Fibroblast of the aortic adventitia (primary cell): ENCODE measurements at regions not wholly inside any gene's neighbourhood (a gene's known extent, or its start where the extent isn't known, plus 50 kb on each side); places are given as distances from the start of the nearest gene placed in this dataset.
A peak's percentile ranks its signal among the peaks of the same experiment; 100 is the strongest.

Source experiments
- DNase-seq: peaks from one replicate; pipeline ENCODE4 v3.0.0-alpha.2; 2010; ENCODE audit warnings: low read depth
- H3K4me3 ChIP-seq: 2 replicates; pipeline ENCODE4 v1.5.1; 2011; ENCODE audit warnings: low read depth, mild to moderate bottlenecking, control low read depth, low read length, moderate library complexity
- CTCF ChIP-seq: IDR thresholded peaks from 2 replicates; pipeline ENCODE4 v1.5.1; 2011; ENCODE audit warnings: mild to moderate bottlenecking, low read length, control low read depth, inconsistent platforms; ENCODE audit not compliant: insufficient read depth

DNA sequence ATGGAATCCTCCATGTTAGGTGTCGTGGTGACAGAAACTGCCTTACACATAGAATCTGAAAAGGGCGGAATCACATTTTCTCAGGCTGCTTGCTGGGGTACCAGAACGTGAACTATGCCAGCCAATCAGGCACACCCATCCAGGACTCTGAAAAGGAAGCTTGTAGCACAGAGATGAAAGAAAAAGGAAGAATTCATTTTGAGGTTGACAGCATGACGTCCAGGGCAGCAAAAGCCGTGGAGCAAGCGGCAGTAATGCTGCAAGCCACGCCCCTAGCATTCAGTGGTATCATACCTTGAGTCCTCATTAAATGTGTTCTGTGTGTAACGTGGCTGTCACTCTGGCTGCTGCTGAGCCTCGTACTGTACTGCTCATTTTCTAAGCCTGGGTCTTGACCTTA is 304.0 kb downstream of the DYSF start:
- no peak for TF ChIP-seq CTCF

GRCh38 chr2:71756280-71756906 is 303.0 kb downstream of the DYSF start:
- DNase-seq, result peak; percentile 27
- no peak for TF ChIP-seq CTCF
- H3K4me3 ChIP-seq, result no peak overlapping the region

More for the DNA sequence above, 304.0 kb downstream of the DYSF start:
- no peak for DNase-seq
- H3K4me3 ChIP-seq, result no peak overlapping the region

GRCh38 chr2:71751590-71751989 is 298.2 kb downstream of the DYSF start:
- no peak for DNase-seq
- H3K4me3 ChIP-seq, result no peak overlapping the region
- TF ChIP-seq CTCF, result no peak

DNA sequence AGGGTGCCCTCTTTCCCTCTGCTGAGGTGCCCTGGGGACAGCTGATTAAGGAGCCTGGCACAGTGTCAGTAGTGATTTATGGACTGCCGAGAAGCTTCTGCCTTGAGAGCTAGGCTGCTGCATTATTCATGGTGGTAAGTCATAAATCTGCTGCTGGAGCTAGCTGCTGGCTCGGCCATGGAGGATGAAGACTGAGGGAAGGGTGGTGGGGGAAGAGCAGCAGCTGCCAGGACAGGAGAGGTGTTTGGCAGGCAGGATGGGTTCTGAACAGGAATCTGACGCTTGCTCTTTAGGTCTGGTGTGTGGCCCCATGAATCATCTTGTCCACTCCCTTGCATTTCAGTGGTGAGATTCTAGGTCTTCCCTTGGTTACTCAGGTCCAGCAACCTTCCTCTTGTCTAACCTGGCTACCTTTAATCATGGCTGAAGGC is 296.3 kb downstream of the DYSF start:
- TF ChIP-seq CTCF, result no peak
- H3K4me3 ChIP-seq, result no peak overlapping the region
- DNase-seq, result peak; percentile 22

DNA sequence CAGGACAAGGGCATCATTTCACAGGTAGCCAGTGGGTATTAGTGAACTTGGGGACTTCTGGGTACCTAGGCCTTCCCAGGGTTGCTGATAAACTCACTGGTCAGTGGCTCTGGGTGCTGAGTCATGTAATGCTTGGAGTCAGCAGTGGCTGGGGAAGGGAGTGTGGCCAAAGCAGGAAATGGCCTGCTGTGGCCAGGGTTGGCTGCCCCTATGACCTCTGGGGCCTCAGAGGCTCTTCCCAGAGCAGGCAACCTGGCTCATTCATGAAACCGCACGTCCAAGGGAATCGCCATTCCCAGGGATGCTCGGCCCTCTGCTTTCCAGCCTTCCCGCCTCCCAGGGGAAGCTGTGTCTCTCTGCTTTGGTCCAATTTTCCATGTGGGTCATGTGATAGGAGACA is 294.9 kb downstream of the DYSF start:
- H3K4me3 ChIP-seq, result no peak overlapping the region
- no peak for TF ChIP-seq CTCF
- peak; percentile 28 for DNase-seq

DNA sequence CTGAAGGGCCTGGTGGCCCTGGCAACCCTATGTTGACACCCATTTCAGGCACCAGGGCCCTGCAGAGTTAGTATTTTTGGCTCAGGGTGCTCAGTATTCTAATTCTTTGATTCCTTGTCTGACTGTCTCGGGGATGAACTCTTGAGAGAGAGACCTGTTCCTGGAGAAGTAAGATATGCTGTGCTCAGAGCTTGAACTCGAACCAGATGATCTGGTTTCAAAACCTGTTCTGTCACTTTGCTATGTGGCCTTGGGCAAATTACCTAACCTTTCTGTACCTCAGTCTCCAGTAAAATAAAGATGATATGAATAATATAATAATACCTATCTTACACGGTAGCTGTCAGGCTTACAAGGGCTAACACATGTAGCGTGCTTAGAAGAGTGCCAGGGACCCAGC is 294.2 kb downstream of the DYSF start:
- H3K4me3 ChIP-seq, result no peak overlapping the region
- no peak for DNase-seq
- TF ChIP-seq CTCF, result no peak

GRCh38 chr2:71746946-71747501 is 293.7 kb downstream of the DYSF start:
- no peak for TF ChIP-seq CTCF
- peak; percentile 73 for DNase-seq
- H3K4me3 ChIP-seq, result no peak overlapping the region
